ENCODE measurements at regions not wholly inside any gene's neighbourhood (a gene's known extent, or its start where the extent isn't known, plus 50 kb on each side); places are given as distances from the start of the nearest gene placed in this dataset.

DNA sequence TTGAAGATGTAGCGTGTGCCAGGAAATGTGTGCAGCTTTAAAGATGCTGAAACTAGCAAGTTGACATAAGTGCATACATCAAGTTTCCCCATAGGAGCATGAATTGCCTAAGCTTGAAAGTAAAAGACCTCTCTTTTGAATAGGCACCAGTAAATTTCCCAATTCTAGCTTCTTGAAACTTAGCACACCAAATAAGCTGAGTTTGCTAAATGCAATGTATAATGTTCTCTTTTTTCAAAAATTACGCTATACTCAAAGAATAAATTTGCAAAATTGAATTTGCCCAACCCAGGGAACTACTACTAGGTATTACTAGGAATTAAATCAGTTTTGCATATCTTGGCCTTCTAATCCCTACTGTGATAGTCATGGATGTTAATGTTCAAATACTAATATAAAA lies 923.9 kb upstream of the LCORL start:
- TF ChIP-seq, protein P1, sequence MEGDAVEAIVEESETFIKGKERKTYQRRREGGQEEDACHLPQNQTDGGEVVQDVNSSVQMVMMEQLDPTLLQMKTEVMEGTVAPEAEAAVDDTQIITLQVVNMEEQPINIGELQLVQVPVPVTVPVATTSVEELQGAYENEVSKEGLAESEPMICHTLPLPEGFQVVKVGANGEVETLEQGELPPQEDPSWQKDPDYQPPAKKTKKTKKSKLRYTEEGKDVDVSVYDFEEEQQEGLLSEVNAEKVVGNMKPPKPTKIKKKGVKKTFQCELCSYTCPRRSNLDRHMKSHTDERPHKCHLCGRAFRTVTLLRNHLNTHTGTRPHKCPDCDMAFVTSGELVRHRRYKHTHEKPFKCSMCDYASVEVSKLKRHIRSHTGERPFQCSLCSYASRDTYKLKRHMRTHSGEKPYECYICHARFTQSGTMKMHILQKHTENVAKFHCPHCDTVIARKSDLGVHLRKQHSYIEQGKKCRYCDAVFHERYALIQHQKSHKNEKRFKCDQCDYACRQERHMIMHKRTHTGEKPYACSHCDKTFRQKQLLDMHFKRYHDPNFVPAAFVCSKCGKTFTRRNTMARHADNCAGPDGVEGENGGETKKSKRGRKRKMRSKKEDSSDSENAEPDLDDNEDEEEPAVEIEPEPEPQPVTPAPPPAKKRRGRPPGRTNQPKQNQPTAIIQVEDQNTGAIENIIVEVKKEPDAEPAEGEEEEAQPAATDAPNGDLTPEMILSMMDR (IDR thresholded peaks at IDR 0.05 in 8 of 11, conservative IDR thresholded peaks at IDR 0.05 in 3 of 11): no peak
- no peak for TF ChIP-seq POLR2AphosphoS5 (IDR thresholded peaks at IDR 0.05)
